IMR-90 (cell line): ENCODE measurements at regions not wholly inside any gene's neighbourhood (a gene's known extent, or its start where the extent isn't known, plus 50 kb on each side); places are given as distances from the start of the nearest gene placed in this dataset.

ENCODE experiments used
- ATAC-seq: fragments of 200-7000 bp; cut with Tn5 transposase; 2 replicates; pipeline ENCODE4 v1.9.1; 2020; ENCODE audit warnings: low read depth, mild to moderate bottlenecking, moderate library complexity
- BruUV-seq: library from RNA; stranded (reverse); fragments of 400-500 nt; replicated peaks from 2 replicates; lab custom pipeline; 2021; lab: Mats Ljungman, UMichigan
- CTCF ChIA-PET: fragments of 300-600 bp; formaldehyde crosslinking; extraction: SDS; loops from one replicate; lab custom pipeline; 2021; ENCODE audit warnings: antibody characterized with exemption; lab: Yijun Ruan, JAX
- POLR2A ChIA-PET: fragments of 300-600 bp; sonication (Branson Sonifier 250); formaldehyde crosslinking; loops from one replicate; lab custom pipeline; 2022; ENCODE audit warnings: antibody characterized with exemption; ENCODE audit not compliant: unreplicated experiment; lab: Charles Lee
- DNase-seq: peaks from one replicate; pipeline ENCODE4 v3.0.0; 2013
- H2AFZ ChIP-seq: replicated peaks from 2 replicates; pipeline ENCODE3; 2013; ENCODE audit warnings: low read length, mild to moderate bottlenecking; ENCODE audit not compliant: poor library complexity
- H2AK5ac ChIP-seq: 2 replicates; pipeline ENCODE4 v1.6.1; 2013; ENCODE audit warnings: low read depth, low read length, inconsistent platforms
- H2AK9ac ChIP-seq: replicated peaks from 2 replicates; pipeline ENCODE3; 2013; ENCODE audit warnings: mild to moderate bottlenecking, low read depth, low read length, moderate library complexity; ENCODE audit not compliant: poor library complexity
- H2BK120ac ChIP-seq: 2 replicates; pipeline ENCODE4 v1.6.1; 2013; ENCODE audit warnings: low read depth, low read length, inconsistent platforms
- H2BK15ac ChIP-seq: 3 replicates; pipeline ENCODE4 v1.6.1; 2013; ENCODE audit warnings: low read depth, low read length, inconsistent platforms
- H2BK20ac ChIP-seq: 2 replicates; pipeline ENCODE4 v1.6.1; 2013; ENCODE audit warnings: low read depth, mild to moderate bottlenecking, inconsistent platforms, low read length, moderate library complexity
- H2BK5ac ChIP-seq: 2 replicates; pipeline ENCODE4 v1.6.1; 2013; ENCODE audit warnings: mild to moderate bottlenecking, low read depth, low read length, inconsistent platforms; ENCODE audit not compliant: poor library complexity, severe bottlenecking
- H3K14ac ChIP-seq: replicated peaks from 2 replicates; pipeline ENCODE4 v1.6.1; 2013; ENCODE audit warnings: low read depth, low read length, inconsistent platforms
- H3K18ac ChIP-seq: 2 replicates; pipeline ENCODE4 v1.6.1; 2013; ENCODE audit warnings: low read depth, low read length, control low read depth
- H3K23ac ChIP-seq: 2 replicates; pipeline ENCODE4 v1.6.1; 2013; ENCODE audit warnings: low read depth, low read length, inconsistent platforms
- H3K27ac ChIP-seq: 2 replicates; pipeline ENCODE4 v1.5.1; 2013; ENCODE audit warnings: mild to moderate bottlenecking, control low read depth, low read length; ENCODE audit not compliant: insufficient read depth
- H3K27me3 ChIP-seq: 2 replicates; pipeline ENCODE4 v1.6.1; 2013; ENCODE audit warnings: low read length; ENCODE audit not compliant: control insufficient read depth, insufficient read depth
- H3K36me3 ChIP-seq: 2 replicates; pipeline ENCODE4 v1.6.1; 2013; ENCODE audit warnings: low read length, mixed read lengths; ENCODE audit not compliant: control insufficient read depth, insufficient read depth
- H3K4ac ChIP-seq: 2 replicates; pipeline ENCODE4 v1.6.1; 2013; ENCODE audit warnings: low read depth, low read length, inconsistent platforms
- H3K4me1 ChIP-seq: 2 replicates; pipeline ENCODE4 v1.6.1; 2013; ENCODE audit warnings: low read length, mixed read lengths; ENCODE audit not compliant: control insufficient read depth, insufficient read depth
- H3K4me2 ChIP-seq: 2 replicates; pipeline ENCODE4 v1.6.1; 2013; ENCODE audit warnings: low read depth, mild to moderate bottlenecking, control low read depth, low read length, moderate library complexity
- H3K4me3 ChIP-seq: 2 replicates; pipeline ENCODE4 v1.5.1; 2013; ENCODE audit warnings: low read depth, mild to moderate bottlenecking, control low read depth, low read length, moderate library complexity; ENCODE audit not compliant: insufficient read depth
- H3K56ac ChIP-seq: 2 replicates; pipeline ENCODE4 v1.6.1; 2013; ENCODE audit warnings: low read length, inconsistent platforms; ENCODE audit not compliant: insufficient read depth; ENCODE audit errors: extremely low read depth
- H3K79me1 ChIP-seq, 2 experiments: 2 replicates each; pipeline ENCODE4 v1.6.1; 2013; ENCODE audit warnings: low read length in 2 of 2, inconsistent platforms in 1 of 2, low read depth in 1 of 2
- H3K9ac ChIP-seq: 2 replicates; pipeline ENCODE4 v1.6.1; 2013; ENCODE audit warnings: low read depth, low read length, control low read depth
- H3K9me1 ChIP-seq: 2 replicates; pipeline ENCODE4 v1.6.1; 2013; ENCODE audit warnings: low read length, inconsistent platforms; ENCODE audit not compliant: insufficient read depth
- H3K9me3 ChIP-seq: 2 replicates; pipeline ENCODE4 v1.6.1; 2013; ENCODE audit warnings: low read length; ENCODE audit not compliant: control insufficient read depth, insufficient read depth
- H4K20me1 ChIP-seq: 2 replicates; pipeline ENCODE4 v1.6.1; 2013; ENCODE audit warnings: low read length, inconsistent platforms; ENCODE audit not compliant: insufficient read depth
- H4K5ac ChIP-seq: 2 replicates; pipeline ENCODE4 v1.6.1; 2013; ENCODE audit warnings: mild to moderate bottlenecking, low read depth, low read length, control low read depth
- H4K8ac ChIP-seq, 2 experiments: 2 replicates each; pipeline ENCODE4 v1.6.1; 2013; ENCODE audit warnings: low read depth in 2 of 2, low read length in 2 of 2, control low read depth in 1 of 2, inconsistent platforms in 1 of 2
- H4K91ac ChIP-seq: 2 replicates; pipeline ENCODE4 v1.6.1; 2013; ENCODE audit warnings: low read depth, low read length, inconsistent platforms; ENCODE audit not compliant: insufficient read depth
- BHLHE40 ChIP-seq: fragments of 150-350 bp; IDR thresholded peaks from 2 replicates; pipeline ENCODE4 v1.6.1; 2016; ENCODE audit warnings: mild to moderate bottlenecking, low read depth, low read length
- CEBPB ChIP-seq: IDR thresholded peaks from 2 replicates; pipeline ENCODE4 v1.6.1; 2012; ENCODE audit warnings: low read depth, low read length, improper control_type of control experiment
- CHD1 ChIP-seq: IDR thresholded peaks from 2 replicates; pipeline ENCODE4 v1.6.1; 2012; ENCODE audit warnings: low read depth, low read length, improper control_type of control experiment
- FOS ChIP-seq: fragments of 150-350 bp; IDR thresholded peaks from 2 replicates; pipeline ENCODE4 v1.6.1; 2016; ENCODE audit warnings: low read depth, low read length
- MAFK ChIP-seq: IDR thresholded peaks from 2 replicates; pipeline ENCODE4 v1.6.1; 2012; ENCODE audit warnings: low read depth, low read length, improper control_type of control experiment
- MAZ ChIP-seq: IDR thresholded peaks from 2 replicates; pipeline ENCODE4 v1.6.1; 2012; ENCODE audit warnings: low read depth, mild to moderate bottlenecking, low read length, improper control_type of control experiment, moderate library complexity, borderline replicate concordance
- MXI1 ChIP-seq: IDR thresholded peaks from 2 replicates; pipeline ENCODE4 v1.6.1; 2012; ENCODE audit warnings: low read depth, mild to moderate bottlenecking, low read length, moderate library complexity, borderline replicate concordance
- NFE2L2 ChIP-seq: fragments of 150-350 bp; IDR thresholded peaks from 2 replicates; pipeline ENCODE4 v1.6.1; 2016; ENCODE audit warnings: low read depth, mild to moderate bottlenecking, low read length
- POLR2A ChIP-seq: IDR thresholded peaks from 2 replicates; pipeline ENCODE4 v1.6.1; 2012; ENCODE audit warnings: mild to moderate bottlenecking, low read depth, low read length
- RCOR1 ChIP-seq: IDR thresholded peaks from 2 replicates; pipeline ENCODE4 v1.6.1; 2012; ENCODE audit warnings: mild to moderate bottlenecking, low read length, improper control_type of control experiment; ENCODE audit not compliant: insufficient replicate concordance
- RFX5 ChIP-seq: IDR thresholded peaks from 2 replicates; pipeline ENCODE4 v1.8.0; 2012; ENCODE audit warnings: low read depth, mild to moderate bottlenecking, low read length, moderate library complexity
- SMC3 ChIP-seq: fragments of 150-350 bp; IDR thresholded peaks from 2 replicates; pipeline ENCODE4 v1.6.1; 2016; ENCODE audit warnings: low read depth, mild to moderate bottlenecking, antibody characterized with exemption, low read length, moderate library complexity
- WGBS, 2 experiments: methylation state at CpG; one replicate each; pipeline versions ENCODE4 v1.1.5 to v1.1.7; 2013; ENCODE audit warnings: missing lambda C conversion rate in 2 of 2; ENCODE audit not compliant: insufficient read length in 1 of 2; ENCODE audit errors: extremely low coverage in 2 of 2; 5-methylcytosine and 5-hydroxymethylcytosine counted together
- dilution Hi-C: fragments of 300-500 bp; cut with HindIII; formaldehyde crosslinking; loops from one replicate; pipeline ENCODE4 v1.14.3; 2018; ENCODE audit warnings: low sequenced_read_pairs; ENCODE audit not compliant: unreplicated experiment
- in situ Hi-C: fragments of 300-500 bp; cut with MboI; formaldehyde crosslinking; loops from 3 replicates; pipeline ENCODE4 v1.14.3; 2019; ENCODE audit warnings: low sequenced_read_pairs, inconsistent platforms, mixed read lengths
- intact Hi-C: fragments of 100-400 bp; cut with micrococcal nuclease; formaldehyde crosslinking; loops from 2 replicates; pipeline ENCODE4 v1.10.0; 2022
- TF ChIP-seq, protein P1 (sequence below): conservative IDR thresholded peaks from 2 replicates; pipeline ENCODE4 v1.5.1; 2012; ENCODE audit warnings: mild to moderate bottlenecking, low read depth, low read length, improper control_type of control experiment
- TF ChIP-seq, protein P2 (sequence below): fragments of 150-350 bp; IDR thresholded peaks from 2 replicates; pipeline ENCODE4 v1.6.1; 2016; ENCODE audit warnings: low read depth, mild to moderate bottlenecking, low read length, moderate library complexity, borderline replicate concordance

DNA sequence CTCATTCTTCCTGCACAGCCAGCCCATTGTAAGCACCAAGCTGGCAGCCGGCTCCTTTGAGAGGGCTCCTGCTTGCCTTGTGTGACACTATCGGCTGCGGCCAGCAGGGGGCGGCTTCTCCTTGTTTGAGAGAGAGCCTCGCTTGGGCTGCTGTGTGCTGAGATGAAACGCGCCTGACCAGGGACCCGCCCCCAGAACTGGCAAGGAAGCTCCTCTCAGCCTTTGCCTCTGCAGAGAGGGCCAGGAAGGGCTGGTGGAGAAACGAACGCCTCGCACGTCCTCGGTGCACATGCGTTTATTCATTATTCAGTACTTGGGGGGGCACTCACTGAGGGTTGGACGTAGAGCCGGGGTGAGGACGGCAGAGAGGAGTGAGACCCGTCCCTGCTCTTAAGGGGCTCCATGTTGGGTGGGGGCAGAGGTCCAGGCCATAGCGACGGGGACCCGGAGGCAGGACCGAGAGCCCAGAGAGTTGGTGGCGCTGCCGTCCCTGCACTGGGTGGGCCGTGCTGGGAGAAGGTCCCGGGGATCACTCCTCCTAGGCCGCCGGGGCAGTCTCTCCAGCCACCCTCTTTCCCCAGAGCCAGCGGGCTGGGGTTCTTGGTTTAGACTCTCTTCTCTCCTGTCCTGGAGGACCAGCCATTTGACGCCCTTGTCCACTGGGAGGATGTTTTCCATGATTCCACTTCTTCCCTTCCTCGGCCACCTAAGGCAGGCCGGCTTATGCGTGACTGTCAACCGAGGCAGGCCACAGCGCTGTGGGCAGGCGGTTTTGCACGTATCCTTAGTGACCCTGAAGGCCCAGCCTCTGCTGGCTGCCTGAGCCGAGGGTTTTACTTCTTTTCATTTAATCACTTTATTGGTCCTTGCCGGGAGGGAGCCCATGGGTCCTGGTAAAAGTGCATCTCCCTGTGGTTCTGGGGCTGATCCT is 174.5 kb downstream of the KATNAL1 start:
- POLR2A ChIA-PET, result no interaction called here
- Histone ChIP-seq H3K23ac (no peak overlapping the region), H3K4ac (peak overlapping the region; percentile 64), H2BK5ac (no peak overlapping the region), H4K5ac (no peak overlapping the region; the same call in 1 of the 2 replicates), H3K9me3 (no peaks in the 10 kb centered on the region), H3K4me1 (peaks cover 8% of the 10 kb centered on the region), H2AFZ (peak overlapping the region; percentile 88), H4K91ac (peak overlapping the region; percentile 45; the same call in 1 of the 2 replicates), H2AK9ac (peak overlapping the region; percentile 18), H3K4me3 (no peak overlapping the region), H3K4me2 (no peak overlapping the region), H2BK20ac (peak overlapping the region; percentile 27; the same call in 1 of the 2 replicates), H2BK15ac (peak overlapping the region; percentile 67; the same call in 2 of the 3 replicates), H3K14ac (no peak overlapping the region; the same call in 1 of the 2 replicates), H3K27me3 (0 out of 2 replicates have a peak, but pooled peaks cover 2% of the 10 kb centered on the region), H3K18ac (no peak overlapping the region), H3K56ac (no peak overlapping the region), H3K36me3 (no peaks in the 10 kb centered on the region), H4K20me1 (no peaks in the 10 kb centered on the region), H4K8ac (peak overlapping the region in 1 of 2 experiments; percentile 53; a peak in 1 of 4 replicates), H3K27ac (no peak overlapping the region), H2BK120ac (peak overlapping the region; percentile 76), H3K79me1 (no peaks in the 10 kb centered on the region), H2AK5ac (peak overlapping the region; percentile 42; the same call in 1 of the 2 replicates), H3K9me1 (peaks cover 3% of the 10 kb centered on the region; the same call in 1 of the 2 replicates), H3K9ac (no peak overlapping the region)
- CTCF ChIA-PET, result interaction anchor here (0.5 to 1.7 kb wide), 36 partner anchors 9 to 722 kb away, joined by 3 to 24 read pairs (median 4); partner anchors contain the start of genes KATNAL1, UBL3 and USPL1
- intact Hi-C loops, result loop anchor here (1.0 to 10.0 kb wide), 12 partner anchors 25 to 909 kb away; partner anchors contain the start of genes HMGB1, KATNAL1 and USPL1
- dilution Hi-C loops, result no loop called here
- 37% methylated on average over 6 of the region's 39 CpGs; no CpG with 5 or more reads in 1 of the 2 experiments for WGBS, 2 experiments
- DNase-seq (peak; percentile 89), ATAC-seq (peak; percentile 99)
- in situ Hi-C loops, result loop anchor here (10.0 to 25.0 kb wide), 3 partner anchors 312 to 904 kb away; no protein-coding TSS in a partner anchor
- no TSS peak for BruUV-seq
- TF ChIP-seq MXI1 (peak; percentile 37; the same call in 1 of the 2 replicates), MAZ (no peak), CHD1 (no peak), CEBPB (no peak), FOS (no peak), BHLHE40 (0 out of 2 replicates have a peak, but pooled peaks have one; percentile 12), POLR2A (peak; percentile 43; the same call in 1 of the 2 replicates), RFX5 (no peak), NFE2L2 (no peak), RCOR1 (no peak), SMC3 (peak; percentile 98), MAFK (no peak)
- TF ChIP-seq, protein P1, sequence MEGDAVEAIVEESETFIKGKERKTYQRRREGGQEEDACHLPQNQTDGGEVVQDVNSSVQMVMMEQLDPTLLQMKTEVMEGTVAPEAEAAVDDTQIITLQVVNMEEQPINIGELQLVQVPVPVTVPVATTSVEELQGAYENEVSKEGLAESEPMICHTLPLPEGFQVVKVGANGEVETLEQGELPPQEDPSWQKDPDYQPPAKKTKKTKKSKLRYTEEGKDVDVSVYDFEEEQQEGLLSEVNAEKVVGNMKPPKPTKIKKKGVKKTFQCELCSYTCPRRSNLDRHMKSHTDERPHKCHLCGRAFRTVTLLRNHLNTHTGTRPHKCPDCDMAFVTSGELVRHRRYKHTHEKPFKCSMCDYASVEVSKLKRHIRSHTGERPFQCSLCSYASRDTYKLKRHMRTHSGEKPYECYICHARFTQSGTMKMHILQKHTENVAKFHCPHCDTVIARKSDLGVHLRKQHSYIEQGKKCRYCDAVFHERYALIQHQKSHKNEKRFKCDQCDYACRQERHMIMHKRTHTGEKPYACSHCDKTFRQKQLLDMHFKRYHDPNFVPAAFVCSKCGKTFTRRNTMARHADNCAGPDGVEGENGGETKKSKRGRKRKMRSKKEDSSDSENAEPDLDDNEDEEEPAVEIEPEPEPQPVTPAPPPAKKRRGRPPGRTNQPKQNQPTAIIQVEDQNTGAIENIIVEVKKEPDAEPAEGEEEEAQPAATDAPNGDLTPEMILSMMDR, result peak; percentile 94
- TF ChIP-seq, protein P2, sequence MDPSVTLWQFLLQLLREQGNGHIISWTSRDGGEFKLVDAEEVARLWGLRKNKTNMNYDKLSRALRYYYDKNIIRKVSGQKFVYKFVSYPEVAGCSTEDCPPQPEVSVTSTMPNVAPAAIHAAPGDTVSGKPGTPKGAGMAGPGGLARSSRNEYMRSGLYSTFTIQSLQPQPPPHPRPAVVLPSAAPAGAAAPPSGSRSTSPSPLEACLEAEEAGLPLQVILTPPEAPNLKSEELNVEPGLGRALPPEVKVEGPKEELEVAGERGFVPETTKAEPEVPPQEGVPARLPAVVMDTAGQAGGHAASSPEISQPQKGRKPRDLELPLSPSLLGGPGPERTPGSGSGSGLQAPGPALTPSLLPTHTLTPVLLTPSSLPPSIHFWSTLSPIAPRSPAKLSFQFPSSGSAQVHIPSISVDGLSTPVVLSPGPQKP, result no peak
